ENCODE measurements at regions not wholly inside any gene's neighbourhood (a gene's known extent, or its start where the extent isn't known, plus 50 kb on each side); places are given as distances from the start of the nearest gene placed in this dataset.
A peak's percentile ranks its signal among the peaks of the same experiment; 100 is the strongest.

DNA sequence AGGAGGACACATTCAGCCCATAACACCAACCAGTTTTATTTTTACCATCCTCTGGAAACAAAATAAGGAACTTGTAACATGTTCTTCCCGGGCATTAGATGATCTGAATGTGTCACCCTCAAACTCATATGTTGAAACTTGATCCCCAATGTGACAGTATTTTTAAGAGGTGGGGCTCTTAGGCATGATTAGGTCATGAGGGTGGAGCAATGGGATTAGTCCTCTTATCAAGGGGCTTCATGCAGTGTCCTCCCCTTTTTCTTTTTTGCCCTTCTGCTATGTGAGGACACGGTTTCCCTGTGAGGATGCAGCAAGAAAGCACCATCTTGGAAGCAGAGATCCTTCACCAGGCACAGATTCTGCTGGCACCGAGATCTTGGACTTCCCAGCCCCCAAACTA lies 401.5 kb upstream of the TRIB2 start:
- TF ChIP-seq, protein P1, sequence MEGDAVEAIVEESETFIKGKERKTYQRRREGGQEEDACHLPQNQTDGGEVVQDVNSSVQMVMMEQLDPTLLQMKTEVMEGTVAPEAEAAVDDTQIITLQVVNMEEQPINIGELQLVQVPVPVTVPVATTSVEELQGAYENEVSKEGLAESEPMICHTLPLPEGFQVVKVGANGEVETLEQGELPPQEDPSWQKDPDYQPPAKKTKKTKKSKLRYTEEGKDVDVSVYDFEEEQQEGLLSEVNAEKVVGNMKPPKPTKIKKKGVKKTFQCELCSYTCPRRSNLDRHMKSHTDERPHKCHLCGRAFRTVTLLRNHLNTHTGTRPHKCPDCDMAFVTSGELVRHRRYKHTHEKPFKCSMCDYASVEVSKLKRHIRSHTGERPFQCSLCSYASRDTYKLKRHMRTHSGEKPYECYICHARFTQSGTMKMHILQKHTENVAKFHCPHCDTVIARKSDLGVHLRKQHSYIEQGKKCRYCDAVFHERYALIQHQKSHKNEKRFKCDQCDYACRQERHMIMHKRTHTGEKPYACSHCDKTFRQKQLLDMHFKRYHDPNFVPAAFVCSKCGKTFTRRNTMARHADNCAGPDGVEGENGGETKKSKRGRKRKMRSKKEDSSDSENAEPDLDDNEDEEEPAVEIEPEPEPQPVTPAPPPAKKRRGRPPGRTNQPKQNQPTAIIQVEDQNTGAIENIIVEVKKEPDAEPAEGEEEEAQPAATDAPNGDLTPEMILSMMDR (IDR thresholded peaks at IDR 0.05; ENCODE audit: insufficient read depth, low read length, poor library complexity, severe bottlenecking): no peak
- H3K4me3 ChIP-seq (ENCODE audit: low read depth, low read length): no peak overlapping the region
- DNase-seq (ENCODE audit: low read depth): no peak
- no peaks in the 10 kb centered on the region for H3K36me3 ChIP-seq (ENCODE audit: control insufficient read depth, insufficient read depth, low read length)
- H3K27me3 ChIP-seq (ENCODE audit: control insufficient read depth, insufficient read depth, low read length): no peaks in the 10 kb centered on the region

DNA sequence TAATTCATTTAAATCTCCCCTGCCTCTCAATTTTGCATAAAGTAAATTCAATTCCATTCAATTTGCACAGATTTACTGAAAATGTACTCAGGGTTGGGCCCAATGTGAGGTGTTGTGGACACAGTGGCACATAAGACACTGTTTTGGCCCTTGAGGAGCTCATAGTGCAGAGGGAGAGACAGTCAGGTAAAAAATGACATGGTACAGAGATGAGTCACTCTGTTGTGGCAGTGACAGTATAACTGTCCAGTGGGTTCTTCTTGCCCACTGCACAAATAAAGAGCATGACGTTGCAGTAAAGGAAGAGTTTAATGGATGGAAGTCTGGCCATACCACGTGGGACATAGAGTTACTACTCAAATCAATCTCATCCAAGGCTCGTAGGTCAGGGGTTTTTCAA lies 400.3 kb upstream of the TRIB2 start:
- no peak for DNase-seq (ENCODE audit: low read depth)
- Histone ChIP-seq H3K36me3 (ENCODE audit: control insufficient read depth, insufficient read depth, low read length) (no peaks in the 10 kb centered on the region), H3K4me3 (ENCODE audit: low read depth, low read length) (no peak overlapping the region), H3K27me3 (ENCODE audit: control insufficient read depth, insufficient read depth, low read length) (no peaks in the 10 kb centered on the region)
- TF ChIP-seq, protein P1 (IDR thresholded peaks at IDR 0.05; ENCODE audit: insufficient read depth, low read length, poor library complexity, severe bottlenecking): no peak

DNA sequence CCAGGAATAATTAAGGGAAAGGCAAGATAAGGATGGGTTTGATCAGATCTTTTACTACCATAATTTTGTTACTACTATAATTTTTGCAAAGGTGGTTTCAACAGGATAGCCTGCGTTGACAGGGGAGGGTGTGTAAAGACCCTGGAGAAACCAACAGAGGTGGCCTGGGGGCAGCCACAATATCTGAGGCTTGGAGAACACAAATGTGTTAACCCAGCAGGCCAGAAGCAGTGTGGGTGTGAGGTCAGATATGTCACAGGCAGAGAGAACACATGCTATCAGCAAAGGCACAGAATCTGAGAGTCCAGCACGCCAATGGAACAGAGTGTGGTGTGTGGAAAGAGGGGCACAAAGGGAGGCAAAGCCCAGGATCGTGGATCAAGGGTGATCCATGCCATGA lies 399.4 kb upstream of the TRIB2 start:
- TF ChIP-seq, protein P1 (IDR thresholded peaks at IDR 0.05; ENCODE audit: insufficient read depth, low read length, poor library complexity, severe bottlenecking): no peak
- Histone ChIP-seq H3K27me3 (ENCODE audit: control insufficient read depth, insufficient read depth, low read length) (no peaks in the 10 kb centered on the region), H3K4me3 (ENCODE audit: low read depth, low read length) (no peak overlapping the region), H3K36me3 (ENCODE audit: control insufficient read depth, insufficient read depth, low read length) (no peaks in the 10 kb centered on the region)
- DNase-seq (ENCODE audit: low read depth): no peak

DNA sequence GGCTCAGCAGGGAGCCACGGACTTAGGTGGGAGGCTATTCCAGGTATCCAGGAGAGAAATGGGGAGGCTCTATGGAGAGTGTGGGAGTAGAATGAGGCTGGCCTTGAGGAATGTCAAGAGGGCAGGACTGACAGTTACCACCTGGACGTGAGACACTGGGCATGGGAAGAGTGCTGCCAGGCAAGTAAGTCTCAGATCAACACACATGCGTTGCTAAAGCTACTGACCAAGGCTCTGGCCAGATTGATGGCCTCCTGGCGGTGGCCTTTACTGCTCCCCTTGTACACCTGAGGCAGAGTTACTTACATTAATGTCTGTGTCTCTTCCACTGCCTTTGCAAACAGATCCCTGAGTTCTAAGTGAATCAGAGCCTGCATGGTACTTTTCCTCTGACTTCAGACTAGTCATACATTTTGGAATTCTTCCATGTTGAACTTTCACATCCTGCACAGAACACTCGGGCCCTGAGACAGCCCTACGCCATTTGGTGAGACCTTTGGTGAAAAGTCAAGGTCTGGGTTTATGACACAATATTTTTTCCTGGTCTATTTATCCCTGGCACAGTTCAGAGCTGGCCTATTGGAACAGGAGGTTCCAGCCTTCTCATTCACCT lies 398.8 kb upstream of the TRIB2 start:
- H3K36me3 ChIP-seq (ENCODE audit: control insufficient read depth, insufficient read depth, low read length): no peaks in the 10 kb centered on the region
- peak; percentile 82 for DNase-seq (ENCODE audit: low read depth)
- H3K4me3 ChIP-seq (ENCODE audit: low read depth, low read length): no peak overlapping the region

DNA sequence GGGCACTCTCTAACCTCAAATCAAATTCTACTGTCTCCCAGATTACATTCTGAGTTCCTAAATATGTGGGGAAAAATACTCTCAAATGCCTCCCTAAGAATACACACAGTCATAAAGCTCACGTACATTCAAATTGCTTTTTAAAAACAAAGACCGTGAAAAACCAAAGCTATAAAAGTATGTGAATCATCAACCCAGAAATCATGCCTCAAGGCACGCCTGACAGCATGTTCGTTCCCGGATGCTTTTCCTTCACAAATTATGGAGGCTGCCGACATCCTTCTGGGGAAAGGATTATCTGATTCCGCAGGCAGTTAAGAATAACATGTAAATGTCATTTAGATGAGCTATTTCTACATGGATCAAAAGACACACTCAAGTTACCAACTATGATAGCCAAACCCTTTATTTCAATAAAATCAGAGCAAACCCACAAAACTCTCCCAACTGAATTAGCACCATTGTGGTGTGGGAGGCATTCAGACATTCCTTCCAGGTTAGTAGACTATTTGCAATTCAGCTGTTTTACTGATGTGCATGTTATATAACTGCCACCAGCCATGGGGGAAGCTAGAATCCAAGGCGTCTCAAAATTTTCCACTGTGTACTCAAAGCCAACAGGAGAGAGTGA lies 398.2 kb upstream of the TRIB2 start:
- TF ChIP-seq, protein P1 (IDR thresholded peaks at IDR 0.05; ENCODE audit: insufficient read depth, low read length, poor library complexity, severe bottlenecking): no peak
- no peaks in the 10 kb centered on the region for H3K36me3 ChIP-seq (ENCODE audit: control insufficient read depth, insufficient read depth, low read length)

More for the DNA sequence above, 398.8 kb upstream of the TRIB2 start:
- H3K27me3 ChIP-seq (ENCODE audit: control insufficient read depth, insufficient read depth, low read length): no peaks in the 10 kb centered on the region
- TF ChIP-seq, protein P1 (IDR thresholded peaks at IDR 0.05; ENCODE audit: insufficient read depth, low read length, poor library complexity, severe bottlenecking): peak; percentile 13

More for the DNA sequence above, 398.2 kb upstream of the TRIB2 start:
- Histone ChIP-seq H3K4me3 (ENCODE audit: low read depth, low read length) (no peak overlapping the region), H3K27me3 (ENCODE audit: control insufficient read depth, insufficient read depth, low read length) (no peaks in the 10 kb centered on the region)
- peak; percentile 80 for DNase-seq (ENCODE audit: low read depth)
